GM23338 (cell line): ENCODE measurements at regions not wholly inside any gene's neighbourhood (a gene's known extent, or its start where the extent isn't known, plus 50 kb on each side); places are given as distances from the start of the nearest gene placed in this dataset.

Experiments
- ATAC-seq: fragments of 200-7000 bp; cut with Tn5 transposase; 3 replicates; pipeline ENCODE4 v1.9.1; 2020
- DNase-seq: peaks from one replicate; pipeline ENCODE4 v3.0.0-alpha.2; 2015; ENCODE audit warnings: low spot score
- H2AFZ ChIP-seq: fragments of 200-600 bp; sonication (generic); 2 replicates; pipeline ENCODE4 v1.8.0; 2016; ENCODE audit warnings: antibody characterized with exemption, mild to moderate bottlenecking, moderate library complexity
- H3F3A ChIP-seq: fragments of 200-600 bp; sonication (generic); replicated peaks from 2 replicates; pipeline ENCODE4 v1.8.0; 2017; ENCODE audit warnings: antibody characterized with exemption, mixed run types, low read depth
- H3K27ac ChIP-seq: fragments of 200-600 bp; sonication (generic); 2 replicates; pipeline ENCODE4 v1.6.1; 2016; ENCODE audit warnings: low read depth
- H3K27me3 ChIP-seq: fragments of 200-600 bp; sonication (generic); 2 replicates; pipeline ENCODE4 v1.8.0; 2016; ENCODE audit warnings: mild to moderate bottlenecking, mixed run types, moderate library complexity; ENCODE audit not compliant: insufficient read depth
- H3K36me3 ChIP-seq: fragments of 200-600 bp; sonication (generic); 2 replicates; pipeline ENCODE4 v1.8.0; 2016; ENCODE audit warnings: mild to moderate bottlenecking; ENCODE audit not compliant: insufficient read depth
- H3K4me1 ChIP-seq: fragments of 200-600 bp; sonication (generic); 2 replicates; pipeline ENCODE4 v1.8.0; 2016; ENCODE audit warnings: mild to moderate bottlenecking, moderate library complexity; ENCODE audit not compliant: insufficient read depth
- H3K4me2 ChIP-seq: fragments of 200-600 bp; sonication (generic); 2 replicates; pipeline ENCODE4 v1.7.1; 2017; ENCODE audit warnings: mixed run types
- H3K4me3 ChIP-seq: fragments of 200-600 bp; sonication (generic); 2 replicates; pipeline ENCODE4 v1.6.1; 2016; ENCODE audit warnings: mixed run types
- H3K79me2 ChIP-seq: fragments of 200-600 bp; sonication (generic); replicated peaks from 2 replicates; pipeline ENCODE4 v1.8.0; 2017; ENCODE audit warnings: mild to moderate bottlenecking; ENCODE audit not compliant: insufficient read depth
- H3K9me2 ChIP-seq: fragments of 200-600 bp; sonication (generic); 2 replicates; pipeline ENCODE4 v1.8.0; 2017; ENCODE audit not compliant: insufficient read depth
- H4K20me1 ChIP-seq: fragments of 200-600 bp; sonication (generic); replicated peaks from 2 replicates; pipeline ENCODE4 v1.8.0; 2017; ENCODE audit warnings: mild to moderate bottlenecking; ENCODE audit not compliant: insufficient read depth
- H3K27ac Mint-ChIP-seq: 2 replicates; pipeline ENCODE4 v1.8.0; 2020; ENCODE audit warnings: inconsistent platforms, mild to moderate bottlenecking, moderate library complexity, mixed read lengths
- H3K27me3 Mint-ChIP-seq: 3 replicates; pipeline ENCODE4 v1.8.0; 2022; ENCODE audit warnings: low read depth, mild to moderate bottlenecking, moderate library complexity, mixed read lengths, inconsistent platforms; ENCODE audit not compliant: insufficient read depth, poor library complexity
- H3K36me3 Mint-ChIP-seq: 3 replicates; pipeline ENCODE4 v1.8.0; 2021; ENCODE audit warnings: low read depth, mild to moderate bottlenecking, inconsistent platforms, moderate library complexity, mixed read lengths
- H3K4me1 Mint-ChIP-seq: 3 replicates; pipeline ENCODE4 v1.8.0; 2020; ENCODE audit warnings: mild to moderate bottlenecking, inconsistent platforms, mixed read lengths
- H3K4me3 Mint-ChIP-seq: 3 replicates; pipeline ENCODE4 v1.8.0; 2021; ENCODE audit warnings: moderate library complexity, mild to moderate bottlenecking, inconsistent platforms, mixed read lengths
- H3K9me3 Mint-ChIP-seq: 3 replicates; pipeline ENCODE4 v1.8.0; 2020; ENCODE audit warnings: moderate library complexity, mild to moderate bottlenecking, inconsistent platforms, mixed read lengths
- CREB1 ChIP-seq: fragments of 250-450 bp; sonication (Bioruptor Pico); IDR thresholded peaks from 2 replicates; pipeline ENCODE4 v1.5.0; 2020; ENCODE audit warnings: low read depth, mild to moderate bottlenecking, moderate library complexity
- EZH2 ChIP-seq: fragments of 200-600 bp; sonication (generic); IDR thresholded peaks from one replicate; pipeline ENCODE4 v1.8.0; 2017; ENCODE audit warnings: antibody characterized with exemption, mild to moderate bottlenecking, low read depth; ENCODE audit not compliant: unreplicated experiment
- EZH2phosphoT487 ChIP-seq: fragments of 200-600 bp; sonication (generic); IDR thresholded peaks from one replicate; pipeline ENCODE4 v1.8.1; 2018; ENCODE audit warnings: antibody characterized with exemption; ENCODE audit not compliant: unreplicated experiment
- JUNB ChIP-seq: IDR thresholded peaks from one replicate; pipeline ENCODE4 v1.6.1; 2016; ENCODE audit warnings: antibody characterized with exemption; ENCODE audit not compliant: unreplicated experiment
- NANOG ChIP-seq: IDR thresholded peaks from 2 replicates; pipeline ENCODE4 v1.6.1; 2016; ENCODE audit warnings: antibody characterized with exemption, borderline replicate concordance
- POLR2AphosphoS5 ChIP-seq: IDR thresholded peaks from 2 replicates; pipeline ENCODE4 v1.6.1; 2016; ENCODE audit warnings: antibody characterized with exemption, low read depth
- STAT1 ChIP-seq: IDR thresholded peaks from one replicate; pipeline ENCODE4 v1.6.1; 2016; ENCODE audit warnings: antibody characterized with exemption; ENCODE audit not compliant: unreplicated experiment
- ZNF114 ChIP-seq: fragments of 250-450 bp; sonication (Bioruptor Pico); IDR thresholded peaks from 2 replicates; pipeline ENCODE4 v1.5.0; 2020; ENCODE audit warnings: mild to moderate bottlenecking, moderate library complexity
- ZNF331 ChIP-seq: fragments of 250-450 bp; sonication (Bioruptor Pico); IDR thresholded peaks from 2 replicates; pipeline ENCODE4 v1.5.0; 2020; ENCODE audit warnings: low read depth, mild to moderate bottlenecking, moderate library complexity
- TF ChIP-seq, protein P1 (sequence below): IDR thresholded peaks from one replicate; pipeline ENCODE4 v1.6.1; 2018; ENCODE audit warnings: antibody characterized with exemption; ENCODE audit not compliant: unreplicated experiment
- TF ChIP-seq, protein P2 (sequence below), 2 experiments: fragments of 200-600 bp in 1 of 2; sonication (generic) in 1 of 2; conservative IDR thresholded peaks; 2 replicates each; pipeline versions ENCODE4 v1.5.1 to v1.6.1; 2016 to 2017; ENCODE audit warnings: antibody characterized with exemption in 2 of 2, low read depth in 2 of 2, mild to moderate bottlenecking in 2 of 2, moderate library complexity in 1 of 2
- TF ChIP-seq, protein P3 (sequence below): fragments of 250-450 bp; sonication (Bioruptor Pico); IDR thresholded peaks from 2 replicates; pipeline ENCODE4 v1.5.0; 2020; ENCODE audit warnings: mild to moderate bottlenecking, moderate library complexity
- TF ChIP-seq, protein P4 (sequence below): IDR thresholded peaks from 2 replicates; pipeline ENCODE4 v1.6.1; 2016; ENCODE audit warnings: antibody characterized with exemption

DNA sequence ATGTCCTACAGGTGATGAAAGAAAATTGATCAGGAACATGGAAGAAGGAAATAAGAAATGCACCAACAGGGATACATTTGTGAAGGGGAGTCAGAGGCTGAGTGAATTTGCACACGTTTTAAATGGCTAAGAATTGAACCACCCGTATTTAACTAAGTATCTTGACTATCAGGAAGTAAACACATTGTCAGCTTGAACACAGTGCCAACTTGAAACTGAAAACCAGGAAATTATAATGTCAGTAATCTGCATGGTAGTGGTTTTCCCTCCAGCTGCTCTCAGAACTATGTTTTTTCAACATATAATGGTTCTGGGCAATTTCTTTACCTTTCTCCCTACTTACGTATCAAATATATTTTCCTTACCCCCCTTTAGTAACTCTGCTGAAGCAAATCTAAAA lies 366.5 kb upstream of the POU3F2 start:
- no peaks in the 10 kb centered on the region for H3K4me1 ChIP-seq
- Mint-ChIP-seq H3K36me3 (no peaks in the 10 kb centered on the region), H3K9me3 (no peaks in the 10 kb centered on the region), H3K4me1 (no peaks in the 10 kb centered on the region), H3K4me3 (no peak overlapping the region), H3K27ac (no peak overlapping the region), H3K27me3 (no peaks in the 10 kb centered on the region)
- no peaks in the 10 kb centered on the region; the same call in 1 of the 2 replicates for H3K9me2 ChIP-seq
- no peak overlapping the region for H3K4me2 ChIP-seq
- DNase-seq (no peak), ATAC-seq (no peak)
- H3K4me3 ChIP-seq: no peak overlapping the region
- H3F3A ChIP-seq: no peaks in the 10 kb centered on the region
- no peaks in the 10 kb centered on the region for H3K27me3 ChIP-seq
- no peaks in the 10 kb centered on the region for H3K36me3 ChIP-seq
- no peak overlapping the region for H2AFZ ChIP-seq
- H3K27ac ChIP-seq: no peak overlapping the region
- no peak for TF ChIP-seq STAT1
- TF ChIP-seq, protein P1, sequence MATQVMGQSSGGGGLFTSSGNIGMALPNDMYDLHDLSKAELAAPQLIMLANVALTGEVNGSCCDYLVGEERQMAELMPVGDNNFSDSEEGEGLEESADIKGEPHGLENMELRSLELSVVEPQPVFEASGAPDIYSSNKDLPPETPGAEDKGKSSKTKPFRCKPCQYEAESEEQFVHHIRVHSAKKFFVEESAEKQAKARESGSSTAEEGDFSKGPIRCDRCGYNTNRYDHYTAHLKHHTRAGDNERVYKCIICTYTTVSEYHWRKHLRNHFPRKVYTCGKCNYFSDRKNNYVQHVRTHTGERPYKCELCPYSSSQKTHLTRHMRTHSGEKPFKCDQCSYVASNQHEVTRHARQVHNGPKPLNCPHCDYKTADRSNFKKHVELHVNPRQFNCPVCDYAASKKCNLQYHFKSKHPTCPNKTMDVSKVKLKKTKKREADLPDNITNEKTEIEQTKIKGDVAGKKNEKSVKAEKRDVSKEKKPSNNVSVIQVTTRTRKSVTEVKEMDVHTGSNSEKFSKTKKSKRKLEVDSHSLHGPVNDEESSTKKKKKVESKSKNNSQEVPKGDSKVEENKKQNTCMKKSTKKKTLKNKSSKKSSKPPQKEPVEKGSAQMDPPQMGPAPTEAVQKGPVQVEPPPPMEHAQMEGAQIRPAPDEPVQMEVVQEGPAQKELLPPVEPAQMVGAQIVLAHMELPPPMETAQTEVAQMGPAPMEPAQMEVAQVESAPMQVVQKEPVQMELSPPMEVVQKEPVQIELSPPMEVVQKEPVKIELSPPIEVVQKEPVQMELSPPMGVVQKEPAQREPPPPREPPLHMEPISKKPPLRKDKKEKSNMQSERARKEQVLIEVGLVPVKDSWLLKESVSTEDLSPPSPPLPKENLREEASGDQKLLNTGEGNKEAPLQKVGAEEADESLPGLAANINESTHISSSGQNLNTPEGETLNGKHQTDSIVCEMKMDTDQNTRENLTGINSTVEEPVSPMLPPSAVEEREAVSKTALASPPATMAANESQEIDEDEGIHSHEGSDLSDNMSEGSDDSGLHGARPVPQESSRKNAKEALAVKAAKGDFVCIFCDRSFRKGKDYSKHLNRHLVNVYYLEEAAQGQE: no peak
- no peak for TF ChIP-seq POLR2AphosphoS5
- TF ChIP-seq, protein P2, sequence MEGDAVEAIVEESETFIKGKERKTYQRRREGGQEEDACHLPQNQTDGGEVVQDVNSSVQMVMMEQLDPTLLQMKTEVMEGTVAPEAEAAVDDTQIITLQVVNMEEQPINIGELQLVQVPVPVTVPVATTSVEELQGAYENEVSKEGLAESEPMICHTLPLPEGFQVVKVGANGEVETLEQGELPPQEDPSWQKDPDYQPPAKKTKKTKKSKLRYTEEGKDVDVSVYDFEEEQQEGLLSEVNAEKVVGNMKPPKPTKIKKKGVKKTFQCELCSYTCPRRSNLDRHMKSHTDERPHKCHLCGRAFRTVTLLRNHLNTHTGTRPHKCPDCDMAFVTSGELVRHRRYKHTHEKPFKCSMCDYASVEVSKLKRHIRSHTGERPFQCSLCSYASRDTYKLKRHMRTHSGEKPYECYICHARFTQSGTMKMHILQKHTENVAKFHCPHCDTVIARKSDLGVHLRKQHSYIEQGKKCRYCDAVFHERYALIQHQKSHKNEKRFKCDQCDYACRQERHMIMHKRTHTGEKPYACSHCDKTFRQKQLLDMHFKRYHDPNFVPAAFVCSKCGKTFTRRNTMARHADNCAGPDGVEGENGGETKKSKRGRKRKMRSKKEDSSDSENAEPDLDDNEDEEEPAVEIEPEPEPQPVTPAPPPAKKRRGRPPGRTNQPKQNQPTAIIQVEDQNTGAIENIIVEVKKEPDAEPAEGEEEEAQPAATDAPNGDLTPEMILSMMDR (conservative IDR thresholded peaks at IDR 0.05; ENCODE audit: low read depth in 2 of 2): no peak
- TF ChIP-seq, protein P3, sequence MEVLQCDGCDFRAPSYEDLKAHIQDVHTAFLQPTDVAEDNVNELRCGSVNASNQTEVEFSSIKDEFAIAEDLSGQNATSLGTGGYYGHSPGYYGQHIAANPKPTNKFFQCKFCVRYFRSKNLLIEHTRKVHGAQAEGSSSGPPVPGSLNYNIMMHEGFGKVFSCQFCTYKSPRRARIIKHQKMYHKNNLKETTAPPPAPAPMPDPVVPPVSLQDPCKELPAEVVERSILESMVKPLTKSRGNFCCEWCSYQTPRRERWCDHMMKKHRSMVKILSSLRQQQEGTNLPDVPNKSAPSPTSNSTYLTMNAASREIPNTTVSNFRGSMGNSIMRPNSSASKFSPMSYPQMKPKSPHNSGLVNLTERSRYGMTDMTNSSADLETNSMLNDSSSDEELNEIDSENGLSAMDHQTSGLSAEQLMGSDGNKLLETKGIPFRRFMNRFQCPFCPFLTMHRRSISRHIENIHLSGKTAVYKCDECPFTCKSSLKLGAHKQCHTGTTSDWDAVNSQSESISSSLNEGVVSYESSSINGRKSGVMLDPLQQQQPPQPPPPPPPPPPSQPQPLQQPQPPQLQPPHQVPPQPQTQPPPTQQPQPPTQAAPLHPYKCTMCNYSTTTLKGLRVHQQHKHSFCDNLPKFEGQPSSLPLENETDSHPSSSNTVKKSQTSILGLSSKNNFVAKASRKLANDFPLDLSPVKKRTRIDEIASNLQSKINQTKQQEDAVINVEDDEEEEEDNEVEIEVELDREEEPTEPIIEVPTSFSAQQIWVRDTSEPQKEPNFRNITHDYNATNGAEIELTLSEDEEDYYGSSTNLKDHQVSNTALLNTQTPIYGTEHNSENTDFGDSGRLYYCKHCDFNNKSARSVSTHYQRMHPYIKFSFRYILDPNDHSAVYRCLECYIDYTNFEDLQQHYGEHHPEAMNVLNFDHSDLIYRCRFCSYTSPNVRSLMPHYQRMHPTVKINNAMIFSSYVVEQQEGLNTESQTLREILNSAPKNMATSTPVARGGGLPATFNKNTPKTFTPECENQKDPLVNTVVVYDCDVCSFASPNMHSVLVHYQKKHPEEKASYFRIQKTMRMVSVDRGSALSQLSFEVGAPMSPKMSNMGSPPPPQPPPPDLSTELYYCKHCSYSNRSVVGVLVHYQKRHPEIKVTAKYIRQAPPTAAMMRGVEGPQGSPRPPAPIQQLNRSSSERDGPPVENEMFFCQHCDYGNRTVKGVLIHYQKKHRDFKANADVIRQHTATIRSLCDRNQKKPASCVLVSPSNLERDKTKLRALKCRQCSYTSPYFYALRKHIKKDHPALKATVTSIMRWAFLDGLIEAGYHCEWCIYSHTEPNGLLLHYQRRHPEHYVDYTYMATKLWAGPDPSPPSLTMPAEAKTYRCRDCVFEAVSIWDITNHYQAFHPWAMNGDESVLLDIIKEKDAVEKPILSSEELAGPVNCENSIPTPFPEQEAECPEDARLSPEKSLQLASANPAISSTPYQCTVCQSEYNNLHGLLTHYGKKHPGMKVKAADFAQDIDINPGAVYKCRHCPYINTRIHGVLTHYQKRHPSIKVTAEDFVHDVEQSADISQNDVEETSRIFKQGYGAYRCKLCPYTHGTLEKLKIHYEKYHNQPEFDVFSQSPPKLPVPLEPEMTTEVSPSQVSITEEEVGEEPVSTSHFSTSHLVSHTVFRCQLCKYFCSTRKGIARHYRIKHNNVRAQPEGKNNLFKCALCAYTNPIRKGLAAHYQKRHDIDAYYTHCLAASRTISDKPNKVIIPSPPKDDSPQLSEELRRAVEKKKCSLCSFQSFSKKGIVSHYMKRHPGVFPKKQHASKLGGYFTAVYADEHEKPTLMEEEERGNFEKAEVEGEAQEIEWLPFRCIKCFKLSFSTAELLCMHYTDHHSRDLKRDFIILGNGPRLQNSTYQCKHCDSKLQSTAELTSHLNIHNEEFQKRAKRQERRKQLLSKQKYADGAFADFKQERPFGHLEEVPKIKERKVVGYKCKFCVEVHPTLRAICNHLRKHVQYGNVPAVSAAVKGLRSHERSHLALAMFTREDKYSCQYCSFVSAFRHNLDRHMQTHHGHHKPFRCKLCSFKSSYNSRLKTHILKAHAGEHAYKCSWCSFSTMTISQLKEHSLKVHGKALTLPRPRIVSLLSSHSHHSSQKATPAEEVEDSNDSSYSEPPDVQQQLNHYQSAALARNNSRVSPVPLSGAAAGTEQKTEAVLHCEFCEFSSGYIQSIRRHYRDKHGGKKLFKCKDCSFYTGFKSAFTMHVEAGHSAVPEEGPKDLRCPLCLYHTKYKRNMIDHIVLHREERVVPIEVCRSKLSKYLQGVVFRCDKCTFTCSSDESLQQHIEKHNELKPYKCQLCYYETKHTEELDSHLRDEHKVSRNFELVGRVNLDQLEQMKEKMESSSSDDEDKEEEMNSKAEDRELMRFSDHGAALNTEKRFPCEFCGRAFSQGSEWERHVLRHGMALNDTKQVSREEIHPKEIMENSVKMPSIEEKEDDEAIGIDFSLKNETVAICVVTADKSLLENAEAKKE (CRISPR knock-in tag): no peak
- TF ChIP-seq, protein P4, sequence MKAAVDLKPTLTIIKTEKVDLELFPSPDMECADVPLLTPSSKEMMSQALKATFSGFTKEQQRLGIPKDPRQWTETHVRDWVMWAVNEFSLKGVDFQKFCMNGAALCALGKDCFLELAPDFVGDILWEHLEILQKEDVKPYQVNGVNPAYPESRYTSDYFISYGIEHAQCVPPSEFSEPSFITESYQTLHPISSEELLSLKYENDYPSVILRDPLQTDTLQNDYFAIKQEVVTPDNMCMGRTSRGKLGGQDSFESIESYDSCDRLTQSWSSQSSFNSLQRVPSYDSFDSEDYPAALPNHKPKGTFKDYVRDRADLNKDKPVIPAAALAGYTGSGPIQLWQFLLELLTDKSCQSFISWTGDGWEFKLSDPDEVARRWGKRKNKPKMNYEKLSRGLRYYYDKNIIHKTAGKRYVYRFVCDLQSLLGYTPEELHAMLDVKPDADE: no peak
- no peak for TF ChIP-seq EZH2
- TF ChIP-seq ZNF331: no peak
- TF ChIP-seq ZNF114 (CRISPR knock-in tag): no peak
- TF ChIP-seq CREB1 (CRISPR knock-in tag): no peak
- TF ChIP-seq JUNB: no peak
- TF ChIP-seq NANOG: no peak
- no peak for TF ChIP-seq EZH2phosphoT487
- H3K79me2 ChIP-seq: no peaks in the 10 kb centered on the region
- no peaks in the 10 kb centered on the region for H4K20me1 ChIP-seq
